Astrocyte (in vitro differentiated cells and primary cell): ENCODE measurements at regions not wholly inside any gene's neighbourhood (a gene's known extent, or its start where the extent isn't known, plus 50 kb on each side); places are given as distances from the start of the nearest gene placed in this dataset.

Source experiments
- EZH2 ChIP-seq: IDR thresholded peaks from 2 replicates; pipeline ENCODE4 v1.6.1; 2012; ENCODE audit warnings: mild to moderate bottlenecking, low read length, inconsistent platforms; ENCODE audit not compliant: insufficient read depth
- TF ChIP-seq, protein P1 (sequence below): IDR thresholded peaks from 2 replicates; pipeline ENCODE4 v1.5.1; 2011; ENCODE audit warnings: low read depth, mild to moderate bottlenecking, inconsistent platforms, low read length, moderate library complexity; ENCODE audit not compliant: insufficient read depth

DNA sequence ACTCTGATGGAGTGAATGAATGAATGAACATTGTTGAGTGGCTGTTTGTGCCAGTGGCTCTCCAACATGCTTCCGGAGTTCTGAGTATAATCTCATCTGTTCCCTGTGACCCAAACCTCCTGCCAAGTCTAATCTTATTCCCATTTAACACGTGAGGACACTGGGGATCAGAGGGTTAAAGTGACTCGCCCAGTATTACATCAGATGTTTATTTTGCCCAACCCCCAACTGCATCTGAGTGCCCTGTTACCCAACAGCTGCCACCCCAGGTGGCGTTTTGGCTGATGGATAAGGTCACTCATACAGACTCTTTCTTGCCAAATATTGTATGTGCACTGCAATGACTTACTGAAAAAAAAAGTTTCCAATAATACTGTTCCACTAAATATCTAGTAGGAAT is 210.9 kb downstream of the EXOC5 start:
- TF ChIP-seq, protein P1, sequence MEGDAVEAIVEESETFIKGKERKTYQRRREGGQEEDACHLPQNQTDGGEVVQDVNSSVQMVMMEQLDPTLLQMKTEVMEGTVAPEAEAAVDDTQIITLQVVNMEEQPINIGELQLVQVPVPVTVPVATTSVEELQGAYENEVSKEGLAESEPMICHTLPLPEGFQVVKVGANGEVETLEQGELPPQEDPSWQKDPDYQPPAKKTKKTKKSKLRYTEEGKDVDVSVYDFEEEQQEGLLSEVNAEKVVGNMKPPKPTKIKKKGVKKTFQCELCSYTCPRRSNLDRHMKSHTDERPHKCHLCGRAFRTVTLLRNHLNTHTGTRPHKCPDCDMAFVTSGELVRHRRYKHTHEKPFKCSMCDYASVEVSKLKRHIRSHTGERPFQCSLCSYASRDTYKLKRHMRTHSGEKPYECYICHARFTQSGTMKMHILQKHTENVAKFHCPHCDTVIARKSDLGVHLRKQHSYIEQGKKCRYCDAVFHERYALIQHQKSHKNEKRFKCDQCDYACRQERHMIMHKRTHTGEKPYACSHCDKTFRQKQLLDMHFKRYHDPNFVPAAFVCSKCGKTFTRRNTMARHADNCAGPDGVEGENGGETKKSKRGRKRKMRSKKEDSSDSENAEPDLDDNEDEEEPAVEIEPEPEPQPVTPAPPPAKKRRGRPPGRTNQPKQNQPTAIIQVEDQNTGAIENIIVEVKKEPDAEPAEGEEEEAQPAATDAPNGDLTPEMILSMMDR: no peak
- no peak for TF ChIP-seq EZH2
